ENCODE measurements at regions not wholly inside any gene's neighbourhood (a gene's known extent, or its start where the extent isn't known, plus 50 kb on each side); places are given as distances from the start of the nearest gene placed in this dataset.
"Not testable (repeated sequence)": the region's sequence is repeated elsewhere in the genome, so short reads cannot be mapped to it uniquely, and the experiment has no call there.

- no peak for DNase-seq
Measured at GRCh38 chr20:16864069-16864468, 115.9 kb downstream of the OTOR start.

GRCh38 chr20:16864963-16865362, 116.8 kb downstream of the OTOR start:
- no peak for DNase-seq

- DNase-seq, result no peak
Measured at GRCh38 chr20:16865406-16865805, 117.2 kb downstream of the OTOR start.

- DNase-seq, result not testable (repeated sequence)
Measured at GRCh38 chr20:16873124-16873523, 125.0 kb downstream of the OTOR start.

- no peak for DNase-seq
Measured at GRCh38 chr20:16877053-16877554, 128.9 kb downstream of the OTOR start.

DNA sequence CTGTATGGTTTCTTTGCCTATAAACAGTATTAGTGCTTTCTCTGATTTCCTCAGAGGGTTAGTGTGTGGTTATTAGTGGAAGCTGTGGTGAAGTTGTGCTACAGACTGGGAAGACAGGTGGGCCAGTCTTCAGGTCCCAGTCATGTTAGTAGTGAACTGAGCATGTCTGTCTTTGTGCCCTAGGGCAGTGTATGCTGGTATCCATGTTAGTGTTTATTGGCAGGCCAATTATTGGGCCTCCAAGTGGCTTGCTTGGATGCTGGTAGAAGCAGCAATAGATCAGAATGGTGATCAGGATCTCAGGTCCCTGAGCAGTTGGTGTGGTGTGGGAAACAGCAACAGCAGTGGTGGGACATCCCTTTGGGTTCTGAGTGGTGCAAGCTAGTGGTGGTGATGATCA, 137.6 kb downstream of the OTOR start:
- no peak for DNase-seq

GRCh38 chr20:16898433-16898832, 150.3 kb downstream of the OTOR start:
- no peak for DNase-seq

DNA sequence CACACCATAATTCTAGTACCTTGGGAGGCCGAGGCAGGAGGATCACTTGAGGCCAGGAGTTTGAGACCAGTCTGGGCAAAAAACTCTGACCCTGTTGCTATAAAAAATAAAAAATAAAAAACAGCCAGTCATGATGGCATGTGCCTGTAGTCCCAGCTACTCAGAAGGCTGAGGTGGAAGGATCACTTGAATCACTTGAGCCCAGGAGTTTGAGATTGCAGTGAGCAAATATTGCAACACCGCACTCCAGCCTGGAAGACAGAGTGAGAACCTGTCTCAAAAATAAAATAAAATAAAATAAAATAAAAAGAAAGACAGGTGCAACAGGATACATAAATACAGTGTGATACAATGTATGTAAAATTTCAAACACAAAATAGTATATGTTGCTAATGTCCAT, 154.5 kb downstream of the OTOR start:
- DNase-seq, result no peak

GRCh38 chr20:16904751-16905150, 156.6 kb downstream of the OTOR start:
- DNase-seq, result no peak

GRCh38 chr20:16914277-16914676, 166.1 kb downstream of the OTOR start:
- no peak for DNase-seq

DNA sequence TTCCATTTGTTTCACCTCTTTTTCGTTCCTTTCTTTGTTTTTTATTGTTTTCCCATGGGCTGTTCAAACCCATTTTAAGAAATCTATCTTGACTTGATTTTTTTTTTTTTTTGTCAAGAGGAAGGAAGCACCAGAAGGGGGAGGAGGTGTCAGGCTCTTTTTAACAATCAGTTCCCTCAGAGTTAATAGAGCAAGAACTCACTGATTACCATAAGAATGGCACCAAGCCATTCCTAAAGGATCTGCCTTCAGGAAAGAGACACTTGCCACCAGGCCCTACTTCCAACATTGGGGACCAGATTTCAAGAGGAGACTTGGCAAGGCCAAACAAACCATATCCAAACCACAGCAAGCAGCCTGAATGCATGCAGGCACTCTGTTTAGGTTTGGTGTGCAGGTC, 168.0 kb downstream of the OTOR start:
- no peak for DNase-seq

GRCh38 chr20:16917636-16918035, 169.5 kb downstream of the OTOR start:
- no peak for DNase-seq

GRCh38 chr20:16918366-16918765, 170.2 kb downstream of the OTOR start:
- DNase-seq, result no peak

DNA sequence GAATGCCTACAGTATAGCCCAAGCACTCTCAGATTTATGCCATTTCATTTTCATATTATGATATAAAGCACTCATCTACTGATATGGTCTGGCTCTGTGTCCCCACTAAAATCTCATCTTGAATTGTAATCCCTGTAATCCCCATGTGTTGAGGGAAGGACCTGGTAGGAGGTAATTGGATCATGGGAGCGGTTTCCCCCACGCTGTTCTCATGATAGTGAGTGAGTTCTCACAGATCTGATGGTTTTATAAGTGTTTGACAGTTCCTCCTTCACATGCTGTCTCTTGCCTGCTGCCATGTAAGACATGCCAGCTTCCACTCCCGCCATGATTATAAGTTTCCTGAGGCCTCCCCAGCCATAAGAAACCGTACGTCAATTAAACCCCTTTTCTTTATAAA, 171.7 kb downstream of the OTOR start:
- DNase-seq, result no peak

- no peak for DNase-seq
Measured at GRCh38 chr20:16922834-16923233, 174.7 kb downstream of the OTOR start.

- no peak for DNase-seq
Measured at GRCh38 chr20:16926626-16927430, 178.7 kb downstream of the OTOR start.

GRCh38 chr20:16929756-16930155, 181.6 kb downstream of the OTOR start:
- DNase-seq, result no peak

DNA sequence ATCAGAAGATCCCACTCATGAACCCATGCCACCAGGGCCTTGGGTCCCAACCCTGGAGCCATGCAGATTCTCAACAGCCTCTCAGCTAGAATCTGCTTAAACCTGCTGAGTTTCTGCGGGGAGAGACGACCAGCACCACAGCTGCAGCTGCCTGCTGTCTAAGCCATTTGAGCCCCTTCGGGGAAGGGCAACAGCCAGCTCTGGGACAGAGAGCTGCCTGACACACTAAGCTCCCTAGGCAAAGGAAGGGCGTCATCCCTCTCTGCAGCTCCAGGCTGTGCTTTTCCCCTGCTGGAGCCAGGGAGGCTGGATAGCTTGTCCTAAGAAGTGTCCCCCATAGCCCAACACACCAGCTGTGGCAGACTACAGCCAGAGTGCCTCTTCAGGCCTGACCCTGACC, 182.5 kb downstream of the OTOR start:
- DNase-seq, result no peak

- DNase-seq, result no peak
Measured at GRCh38 chr20:16939051-16939450, 190.9 kb downstream of the OTOR start.

DNA sequence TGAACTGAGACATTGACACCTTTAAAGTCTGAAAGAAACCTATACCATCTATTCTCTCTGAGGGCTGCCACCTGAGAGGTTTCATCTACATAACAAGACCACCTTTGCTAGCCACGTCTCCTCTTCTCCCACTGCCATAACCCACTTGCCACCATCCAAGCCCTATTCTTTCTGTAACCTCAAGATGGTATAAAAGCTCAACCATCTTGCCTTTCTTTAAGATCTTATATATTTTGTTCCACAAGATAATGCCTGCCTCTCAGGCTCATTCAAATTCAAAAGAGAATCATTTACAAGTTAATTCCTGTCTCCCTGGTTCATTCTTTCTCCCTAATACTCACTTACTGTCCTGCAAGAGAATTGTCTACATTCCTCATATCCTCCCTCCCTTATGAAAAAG, 192.5 kb downstream of the OTOR start:
- no peak for DNase-seq

GRCh38 chr20:16942051-16942450, 193.9 kb downstream of the OTOR start:
- DNase-seq, result no peak

GRCh38 chr20:16942756-16943155, 194.6 kb downstream of the OTOR start:
- DNase-seq, result no peak

DNA sequence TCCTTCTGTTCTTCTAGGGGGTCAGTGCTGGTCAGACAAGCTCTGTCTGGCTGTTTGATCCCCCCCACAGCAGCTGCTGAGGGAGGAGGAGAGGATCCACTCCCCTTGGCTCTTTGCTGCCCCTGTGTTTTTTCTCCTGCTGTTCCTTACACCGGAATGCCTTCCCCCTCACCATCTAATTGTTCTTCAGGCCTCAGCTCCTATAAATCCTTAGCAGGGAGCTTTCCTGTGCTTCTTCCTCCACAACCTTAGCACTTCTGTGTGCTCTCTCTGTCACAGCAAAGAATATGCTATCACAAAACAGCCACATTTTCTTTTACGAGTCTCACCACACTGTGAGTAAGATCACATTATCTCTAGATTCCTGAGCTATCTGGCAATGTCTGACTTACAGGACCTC, 196.6 kb downstream of the OTOR start:
- no peak for DNase-seq

- no peak for DNase-seq
Measured at GRCh38 chr20:16945619-16946018, 197.5 kb downstream of the OTOR start.

- no peak for DNase-seq
Measured at GRCh38 chr20:16946097-16946496, 197.9 kb downstream of the OTOR start.

All from central memory CD4-positive, alpha-beta T cell (primary cell).